H9 (cell line): ENCODE measurements at regions not wholly inside any gene's neighbourhood (a gene's known extent, or its start where the extent isn't known, plus 50 kb on each side); places are given as distances from the start of the nearest gene placed in this dataset.

ENCODE experiments used
- DNase-seq: peaks from one replicate; pipeline ENCODE4 v3.0.0-alpha.2; 2017
- H2AFZ ChIP-seq: one replicate; pipeline ENCODE4 v1.6.1; 2013; ENCODE audit warnings: mild to moderate bottlenecking, low read length, control low read depth, moderate library complexity
- H2AK5ac ChIP-seq: 2 replicates; pipeline ENCODE4 v1.6.1; 2013; ENCODE audit warnings: low read length, control low read depth, mixed read lengths; ENCODE audit not compliant: insufficient read length
- H2BK120ac ChIP-seq: one replicate; pipeline ENCODE4 v1.6.1; 2013; ENCODE audit warnings: low read depth, mild to moderate bottlenecking, low read length, control low read depth, inconsistent platforms; ENCODE audit not compliant: poor library complexity, severe bottlenecking
- H2BK12ac ChIP-seq: 2 replicates; pipeline ENCODE4 v1.6.1; 2013; ENCODE audit warnings: low read length, control low read depth, mixed read lengths, low read depth; ENCODE audit not compliant: insufficient read length
- H2BK15ac ChIP-seq: 2 replicates; pipeline ENCODE4 v1.6.1; 2013; ENCODE audit warnings: low read depth, low read length, control low read depth
- H2BK20ac ChIP-seq: one replicate; pipeline ENCODE4 v1.6.1; 2013; ENCODE audit warnings: low read depth, mild to moderate bottlenecking, low read length, control low read depth, inconsistent platforms; ENCODE audit not compliant: poor library complexity, severe bottlenecking
- H2BK5ac ChIP-seq: 2 replicates; pipeline ENCODE4 v1.6.1; 2013; ENCODE audit warnings: low read length, control low read depth, mixed read lengths; ENCODE audit not compliant: insufficient read length
- H3K14ac ChIP-seq: 2 replicates; pipeline ENCODE4 v1.6.1; 2013; ENCODE audit warnings: low read length, control low read depth; ENCODE audit not compliant: insufficient read depth
- H3K18ac ChIP-seq: 2 replicates; pipeline ENCODE4 v1.6.1; 2013; ENCODE audit warnings: low read depth, mild to moderate bottlenecking, mixed read lengths, low read length, control low read depth; ENCODE audit not compliant: insufficient read length
- H3K23ac ChIP-seq: 2 replicates; pipeline ENCODE4 v1.6.1; 2013; ENCODE audit warnings: low read length, control low read depth, mixed read lengths, low read depth; ENCODE audit not compliant: insufficient read length
- H3K23me2 ChIP-seq: 2 replicates; pipeline ENCODE4 v1.6.1; 2013; ENCODE audit warnings: low read depth, mild to moderate bottlenecking, mixed read lengths, low read length, control low read depth; ENCODE audit not compliant: insufficient read length, poor library complexity, severe bottlenecking
- H3K27ac ChIP-seq: 2 replicates; pipeline ENCODE4 v1.5.1; 2013; ENCODE audit warnings: low read length, control low read depth, mixed read lengths, low read depth; ENCODE audit not compliant: insufficient read length
- H3K27me3 ChIP-seq: 2 replicates; pipeline ENCODE4 v1.6.1; 2013; ENCODE audit warnings: low read length, control low read depth, inconsistent platforms; ENCODE audit not compliant: insufficient read depth
- H3K4ac ChIP-seq: 2 replicates; pipeline ENCODE4 v1.6.1; 2013; ENCODE audit warnings: low read depth, mild to moderate bottlenecking, control low read depth, inconsistent platforms, low read length, moderate library complexity
- H3K4me1 ChIP-seq: 2 replicates; pipeline ENCODE4 v1.6.1; 2013; ENCODE audit warnings: low read length, control low read depth, inconsistent platforms; ENCODE audit not compliant: insufficient read depth
- H3K4me2 ChIP-seq: 2 replicates; pipeline ENCODE4 v1.6.1; 2013; ENCODE audit warnings: low read length, control low read depth, mixed read lengths; ENCODE audit not compliant: insufficient read length, insufficient read depth
- H3K56ac ChIP-seq: 2 replicates; pipeline ENCODE4 v1.6.1; 2013; ENCODE audit warnings: low read depth, mild to moderate bottlenecking, mixed read lengths, low read length, control low read depth; ENCODE audit not compliant: insufficient read length
- H3K79me1 ChIP-seq: 2 replicates; pipeline ENCODE4 v1.6.1; 2013; ENCODE audit warnings: low read depth, mild to moderate bottlenecking, moderate library complexity, low read length, control low read depth, inconsistent platforms; ENCODE audit not compliant: insufficient read depth, poor library complexity, severe bottlenecking
- H3K79me2 ChIP-seq: 2 replicates; pipeline ENCODE4 v1.6.1; 2013; ENCODE audit warnings: low read length, control low read depth, inconsistent platforms; ENCODE audit not compliant: insufficient read depth
- H3K9ac ChIP-seq: 2 replicates; pipeline ENCODE4 v1.6.1; 2013; ENCODE audit warnings: low read length, control low read depth, mixed read lengths; ENCODE audit not compliant: insufficient read length; ENCODE audit errors: extremely low read depth
- H3K9me3 ChIP-seq: one replicate; pipeline ENCODE4 v1.6.1; 2013; ENCODE audit warnings: low read depth, low read length, inconsistent platforms; ENCODE audit not compliant: control insufficient read depth
- H3T11ph ChIP-seq: one replicate; pipeline ENCODE4 v1.6.1; 2013; ENCODE audit warnings: mild to moderate bottlenecking, low read length, control low read depth, inconsistent platforms
- H4K20me1 ChIP-seq: one replicate; pipeline ENCODE4 v1.6.1; 2013; ENCODE audit not compliant: control insufficient read depth, insufficient read length, insufficient read depth
- H4K5ac ChIP-seq: 2 replicates; pipeline ENCODE4 v1.6.1; 2013; ENCODE audit warnings: low read depth, mild to moderate bottlenecking, mixed read lengths, low read length, control low read depth; ENCODE audit not compliant: insufficient read length
- H4K8ac ChIP-seq: replicated peaks from 2 replicates; pipeline ENCODE4 v1.6.1; 2013; ENCODE audit warnings: low read length, control low read depth, mixed read lengths, low read depth; ENCODE audit not compliant: insufficient read length
- H4K91ac ChIP-seq: 2 replicates; pipeline ENCODE4 v1.6.1; 2013; ENCODE audit warnings: low read depth, mild to moderate bottlenecking, moderate library complexity, mixed read lengths, low read length, control low read depth; ENCODE audit not compliant: insufficient read length
- H3K27ac Mint-ChIP-seq, 3 experiments: 2 replicates in 2 of 3; 3 replicates in 1 of 3; pipeline ENCODE4 v1.8.0; 2020 to 2021; ENCODE audit warnings: mixed read lengths in 3 of 3, mild to moderate bottlenecking in 1 of 3, moderate library complexity in 1 of 3
- H3K27me3 Mint-ChIP-seq: 2 replicates; pipeline ENCODE4 v1.8.0; 2021; ENCODE audit warnings: low read depth, mild to moderate bottlenecking, moderate library complexity, mixed read lengths
- H3K36me3 Mint-ChIP-seq, 3 experiments: 2 replicates in 2 of 3; 3 replicates in 1 of 3; pipeline ENCODE4 v1.8.0; 2020 to 2021; ENCODE audit warnings: low read depth in 3 of 3, mixed read lengths in 3 of 3; ENCODE audit not compliant: insufficient read depth in 1 of 3
- H3K4me1 Mint-ChIP-seq, 2 experiments: 2 replicates each; pipeline ENCODE4 v1.8.0; 2020; ENCODE audit warnings: mixed read lengths in 2 of 2
- H3K4me3 Mint-ChIP-seq, 2 experiments: 2 replicates in 1 of 2; 3 replicates in 1 of 2; pipeline ENCODE4 v1.8.0; 2020 to 2021; ENCODE audit warnings: mild to moderate bottlenecking in 2 of 2, mixed read lengths in 2 of 2, moderate library complexity in 1 of 2
- H3K9me3 Mint-ChIP-seq, 2 experiments: 2 replicates in 1 of 2; 3 replicates in 1 of 2; pipeline ENCODE4 v1.8.0; 2020; ENCODE audit warnings: mild to moderate bottlenecking in 2 of 2, mixed read lengths in 2 of 2, moderate library complexity in 1 of 2
- CTCF ChIP-seq: fragments of 200-600 bp; sonication (generic); conservative IDR thresholded peaks from 3 replicates; pipeline ENCODE4 v1.8.0; 2021; ENCODE audit warnings: antibody characterized with exemption, mild to moderate bottlenecking
- WGBS: extraction: QIAGEN DNeasy Blood & Tissue Kit; methylation state at CpG from one replicate; pipeline ENCODE4 v1.1.7; 2013; ENCODE audit warnings: missing lambda C conversion rate, low lambda C conversion rate, mixed read lengths; ENCODE audit not compliant: insufficient read length; ENCODE audit errors: extremely low coverage; 5-methylcytosine and 5-hydroxymethylcytosine counted together

GRCh38 chr18:75970212-75970611 is 524.8 kb downstream of the ZNF516 start:
- H4K91ac ChIP-seq, result no peak overlapping the region
- no peak overlapping the region for H2BK120ac ChIP-seq
- no peak overlapping the region for H2BK20ac ChIP-seq
- H3K18ac ChIP-seq, result no peak overlapping the region
- Mint-ChIP-seq H3K36me3 (no peaks in the 10 kb centered on the region), H3K27ac (no peak overlapping the region; a peak in 1 of 7 replicates), H3K27me3 (no peaks in the 10 kb centered on the region), H3K4me1 (no peaks in the 10 kb centered on the region), H3K9me3 (no peaks in the 10 kb centered on the region; a peak in 1 of 5 replicates), H3K4me3 (no peak overlapping the region)
- no peak overlapping the region for H3K9ac ChIP-seq
- H2AFZ ChIP-seq, result no peak overlapping the region
- H3K27ac ChIP-seq, result no peak overlapping the region
- no peak overlapping the region for H2AK5ac ChIP-seq
- no CpG with 5 or more reads among the region's 13 CpGs for WGBS
- H4K8ac ChIP-seq, result no peak overlapping the region
- no peak overlapping the region for H2BK15ac ChIP-seq
- H3K4me2 ChIP-seq, result no peak overlapping the region
- no peak overlapping the region for H2BK5ac ChIP-seq
- H3K23ac ChIP-seq, result no peak overlapping the region
- H3K4ac ChIP-seq, result no peak overlapping the region
- H3K4me1 ChIP-seq, result no peaks in the 10 kb centered on the region
- H3K79me1 ChIP-seq, result no peaks in the 10 kb centered on the region
- no peak overlapping the region for H4K5ac ChIP-seq
- no peaks in the 10 kb centered on the region for H3K23me2 ChIP-seq
- no peak overlapping the region for H3T11ph ChIP-seq
- H2BK12ac ChIP-seq, result no peak overlapping the region
- no peak overlapping the region for H3K56ac ChIP-seq
- H4K20me1 ChIP-seq, result no peaks in the 10 kb centered on the region
- no peaks in the 10 kb centered on the region for H3K9me3 ChIP-seq
- TF ChIP-seq CTCF, result no peak
- H3K79me2 ChIP-seq, result no peaks in the 10 kb centered on the region
- no peaks in the 10 kb centered on the region for H3K27me3 ChIP-seq
- no peak for DNase-seq
- H3K14ac ChIP-seq, result no peak overlapping the region
